Hematopoietic multipotent progenitor cell treated with erythropoietin and hydrocortisone succinate and interleukin-3 and kit ligand, for 6 days (in vitro differentiated cells): ENCODE measurements at regions not wholly inside any gene's neighbourhood (a gene's known extent, or its start where the extent isn't known, plus 50 kb on each side); places are given as distances from the start of the nearest gene placed in this dataset.
"Not testable (repeated sequence)": the region's sequence is repeated elsewhere in the genome, so short reads cannot be mapped to it uniquely, and the experiment has no call there.

Experiments used
- DNase-seq: peaks from one replicate; pipeline ENCODE4 v3.0.0-alpha.2; 2015

GRCh38 chr6:122141246-122141645, 258.2 kb upstream of the HSF2 start:
- DNase-seq: no peak

GRCh38 chr6:122143813-122144601, 255.4 kb upstream of the HSF2 start:
- DNase-seq: no peak

- DNase-seq: no peak
Observed at GRCh38 chr6:122145246-122145645, 254.2 kb upstream of the HSF2 start.

- no peak for DNase-seq
Observed at GRCh38 chr6:122145741-122146240, 253.7 kb upstream of the HSF2 start.

GRCh38 chr6:122147291-122147690, 252.2 kb upstream of the HSF2 start:
- no peak for DNase-seq

- DNase-seq: no peak
Observed at GRCh38 chr6:122151066-122151465, 248.4 kb upstream of the HSF2 start.

GRCh38 chr6:122151763-122152162, 247.7 kb upstream of the HSF2 start:
- no peak for DNase-seq

- DNase-seq: no peak
Observed at GRCh38 chr6:122153557-122153956, 245.9 kb upstream of the HSF2 start.

- DNase-seq: no peak
Observed at GRCh38 chr6:122154155-122154554, 245.3 kb upstream of the HSF2 start.

GRCh38 chr6:122154912-122155575, 244.4 kb upstream of the HSF2 start:
- DNase-seq: no peak

GRCh38 chr6:122161136-122161535, 238.3 kb upstream of the HSF2 start:
- DNase-seq: no peak

GRCh38 chr6:122165014-122165413, 234.4 kb upstream of the HSF2 start:
- DNase-seq: no peak

- DNase-seq: no peak
Observed at GRCh38 chr6:122170274-122170673, 229.2 kb upstream of the HSF2 start.

- no peak for DNase-seq
Observed at GRCh38 chr6:122178988-122179387, 220.5 kb upstream of the HSF2 start.

- no peak for DNase-seq
Observed at GRCh38 chr6:122180132-122180531, 219.3 kb upstream of the HSF2 start.

GRCh38 chr6:122182061-122182460, 217.4 kb upstream of the HSF2 start:
- DNase-seq: no peak

GRCh38 chr6:122184401-122184827, 215.0 kb upstream of the HSF2 start:
- DNase-seq: peak; percentile 2

GRCh38 chr6:122185458-122185857, 214.0 kb upstream of the HSF2 start:
- DNase-seq: not testable (repeated sequence)

GRCh38 chr6:122187186-122187585, 212.3 kb upstream of the HSF2 start:
- no peak for DNase-seq

GRCh38 chr6:122198922-122199321, 200.5 kb upstream of the HSF2 start:
- no peak for DNase-seq

GRCh38 chr6:122200440-122200839, 199.0 kb upstream of the HSF2 start:
- DNase-seq: no peak

GRCh38 chr6:122202576-122203137, 196.8 kb upstream of the HSF2 start:
- DNase-seq: no peak

GRCh38 chr6:122207061-122207460, 192.4 kb upstream of the HSF2 start:
- DNase-seq: no peak

GRCh38 chr6:122207794-122208193, 191.7 kb upstream of the HSF2 start:
- DNase-seq: no peak
